ENCODE measurements at regions not wholly inside any gene's neighbourhood (a gene's known extent, or its start where the extent isn't known, plus 50 kb on each side); places are given as distances from the start of the nearest gene placed in this dataset.
"Not testable (repeated sequence)": the region's sequence is repeated elsewhere in the genome, so short reads cannot be mapped to it uniquely, and the experiment has no call there.

- DNase-seq (ENCODE audit: insufficient read length) (no peak), FAIRE-seq (no peak)
- TF ChIP-seq POLR2AphosphoS5 (IDR thresholded peaks at IDR 0.05; ENCODE audit: low read depth, low read length), result no peak
- no peak for TF ChIP-seq TAF1 (IDR thresholded peaks at IDR 0.05; ENCODE audit: borderline replicate concordance, low read depth, low read length)
Observed at GRCh38 chr15:81779181-81779580, 266.6 kb downstream of the MEX3B start.

GRCh38 chr15:81777546-81777945 lies 268.3 kb downstream of the MEX3B start:
- no peak for TF ChIP-seq POLR2A (IDR thresholded peaks at IDR 0.05; ENCODE audit: low read depth, low read length)
- no peak for TF ChIP-seq POLR2AphosphoS5 (IDR thresholded peaks at IDR 0.05; ENCODE audit: low read depth, low read length)
- TF ChIP-seq TAF1 (IDR thresholded peaks at IDR 0.05; ENCODE audit: borderline replicate concordance, low read depth, low read length), result no peak
- no peak for FAIRE-seq
- no peak for DNase-seq (ENCODE audit: insufficient read length)

GRCh38 chr15:81776976-81777375 lies 268.8 kb downstream of the MEX3B start:
- FAIRE-seq, result no peak
- TF ChIP-seq TAF1 (IDR thresholded peaks at IDR 0.05; ENCODE audit: borderline replicate concordance, low read depth, low read length), result no peak
- TF ChIP-seq POLR2A (IDR thresholded peaks at IDR 0.05; ENCODE audit: low read depth, low read length), result no peak
- TF ChIP-seq POLR2AphosphoS5 (IDR thresholded peaks at IDR 0.05; ENCODE audit: low read depth, low read length), result no peak
- no peak for DNase-seq (ENCODE audit: insufficient read length)

DNA sequence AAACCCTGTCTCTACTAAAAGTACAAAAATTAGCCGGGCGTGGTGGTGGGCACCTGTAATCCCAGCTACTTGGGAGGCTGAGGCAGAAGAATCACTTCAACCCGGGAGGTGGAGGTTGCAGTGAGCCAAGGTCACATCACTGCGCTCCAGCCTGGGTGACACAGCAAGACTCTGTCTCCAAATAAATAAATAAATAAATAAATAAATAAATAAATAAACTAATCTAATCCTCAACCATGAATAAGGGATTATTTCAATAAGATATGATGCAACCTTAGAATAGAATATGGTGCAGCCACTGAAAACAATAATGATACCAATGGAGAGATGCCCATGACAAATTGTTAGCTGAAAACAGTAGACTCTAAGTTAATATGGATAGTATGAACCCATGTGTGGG lies 270.0 kb downstream of the MEX3B start:
- not testable (repeated sequence) for FAIRE-seq; DNase-seq (ENCODE audit: insufficient read length)

DNA sequence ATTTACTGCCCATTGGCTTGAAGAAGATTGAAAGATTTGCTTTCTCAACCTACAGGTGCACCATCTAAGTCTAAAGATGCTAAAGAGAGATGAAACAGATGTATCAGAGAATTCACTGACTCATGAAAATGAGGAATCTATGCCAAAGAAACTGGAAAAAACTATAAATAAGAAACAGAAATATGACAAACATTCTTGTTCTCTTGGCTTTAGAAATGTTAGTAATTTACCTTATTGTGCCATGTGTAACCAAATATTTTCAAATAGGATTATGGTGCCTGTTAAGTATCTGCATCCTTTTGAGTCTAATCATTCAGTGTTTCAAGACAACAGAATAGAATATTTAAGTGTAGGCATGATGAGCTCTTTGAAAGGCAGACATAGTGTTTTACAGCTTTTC lies 271.5 kb downstream of the MEX3B start:
- DNase-seq (ENCODE audit: insufficient read length), result no peak
- no peak for FAIRE-seq
- TF ChIP-seq POLR2A (IDR thresholded peaks at IDR 0.05; ENCODE audit: low read depth, low read length) (no peak), POLR2AphosphoS5 (IDR thresholded peaks at IDR 0.05; ENCODE audit: low read depth, low read length) (no peak), TAF1 (IDR thresholded peaks at IDR 0.05; ENCODE audit: borderline replicate concordance, low read depth, low read length) (no peak)

GRCh38 chr15:81768773-81769172 lies 277.0 kb downstream of the MEX3B start:
- FAIRE-seq (no peak), DNase-seq (ENCODE audit: insufficient read length) (no peak)
- TF ChIP-seq TAF1 (IDR thresholded peaks at IDR 0.05; ENCODE audit: borderline replicate concordance, low read depth, low read length) (no peak), POLR2AphosphoS5 (IDR thresholded peaks at IDR 0.05; ENCODE audit: low read depth, low read length) (no peak), POLR2A (IDR thresholded peaks at IDR 0.05; ENCODE audit: low read depth, low read length) (no peak)

DNA sequence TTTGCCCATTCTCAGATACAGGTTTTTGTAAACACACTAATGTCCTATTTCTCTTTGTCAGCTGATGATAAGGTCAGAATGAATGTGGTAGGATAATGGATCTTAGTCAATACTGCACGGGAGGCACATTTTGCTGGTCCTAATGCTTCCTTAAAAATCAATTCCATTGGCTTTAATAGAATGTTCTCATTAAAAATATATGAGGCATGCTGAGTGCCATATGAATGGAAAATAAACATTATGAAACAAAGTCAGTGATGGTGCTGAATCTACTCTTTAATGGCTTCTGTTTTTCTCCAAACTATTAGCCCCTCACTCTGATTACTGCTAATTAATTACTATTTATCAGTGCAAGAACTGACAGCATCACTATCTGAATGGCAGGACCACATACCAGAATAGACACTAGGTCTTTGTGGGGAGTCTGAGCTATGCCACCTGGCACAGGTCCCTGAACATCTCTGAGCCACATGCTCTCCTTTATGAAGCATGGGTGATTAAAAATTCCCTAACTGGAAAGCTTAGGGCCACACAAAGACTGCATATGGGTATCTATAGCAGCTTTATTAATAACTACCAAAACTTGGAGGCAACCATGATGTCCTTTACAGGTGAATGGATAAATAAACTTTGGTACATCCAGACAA lies 278.9 kb downstream of the MEX3B start:
- no peak for TF ChIP-seq POLR2A (IDR thresholded peaks at IDR 0.05; ENCODE audit: low read depth, low read length)
- no peak for TF ChIP-seq TAF1 (IDR thresholded peaks at IDR 0.05; ENCODE audit: borderline replicate concordance, low read depth, low read length)
- no peak for TF ChIP-seq POLR2AphosphoS5 (IDR thresholded peaks at IDR 0.05; ENCODE audit: low read depth, low read length)
- no peak for FAIRE-seq

GRCh38 chr15:81765816-81766215 lies 280.0 kb downstream of the MEX3B start:
- TF ChIP-seq TAF1 (IDR thresholded peaks at IDR 0.05; ENCODE audit: borderline replicate concordance, low read depth, low read length) (no peak), POLR2A (IDR thresholded peaks at IDR 0.05; ENCODE audit: low read depth, low read length) (no peak), POLR2AphosphoS5 (IDR thresholded peaks at IDR 0.05; ENCODE audit: low read depth, low read length) (no peak)
- DNase-seq (ENCODE audit: insufficient read length) (no peak), FAIRE-seq (no peak)

More for the DNA sequence above, 278.9 kb downstream of the MEX3B start:
- no peak for DNase-seq (ENCODE audit: insufficient read length)

DNA sequence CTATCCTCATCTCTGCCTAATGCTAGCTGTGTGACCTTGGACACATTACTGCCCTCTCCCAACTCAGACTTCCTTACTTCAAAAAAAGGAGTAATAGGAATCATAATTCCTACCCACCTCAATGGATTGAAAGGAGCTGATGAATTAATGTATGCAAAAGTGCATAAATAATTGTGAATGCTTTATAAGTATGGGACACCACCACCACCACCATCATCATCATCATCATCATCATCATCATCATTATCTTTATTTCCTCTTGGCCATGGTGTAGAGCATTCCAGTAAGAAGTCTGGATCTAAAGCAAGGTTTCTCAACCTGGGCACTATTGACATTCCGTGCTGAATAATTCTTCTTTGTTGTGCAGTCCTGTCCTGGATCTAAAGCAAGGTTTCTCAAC lies 282.5 kb downstream of the MEX3B start:
- DNase-seq (ENCODE audit: insufficient read length), result no peak
- no peak for TF ChIP-seq TAF1 (IDR thresholded peaks at IDR 0.05; ENCODE audit: borderline replicate concordance, low read depth, low read length)
- no peak for TF ChIP-seq POLR2AphosphoS5 (IDR thresholded peaks at IDR 0.05; ENCODE audit: low read depth, low read length)
- TF ChIP-seq POLR2A (IDR thresholded peaks at IDR 0.05; ENCODE audit: low read depth, low read length), result no peak
- FAIRE-seq, result no peak

- TF ChIP-seq POLR2AphosphoS5 (IDR thresholded peaks at IDR 0.05; ENCODE audit: low read depth, low read length), result no peak
- TF ChIP-seq TAF1 (IDR thresholded peaks at IDR 0.05; ENCODE audit: borderline replicate concordance, low read depth, low read length), result no peak
- TF ChIP-seq POLR2A (IDR thresholded peaks at IDR 0.05; ENCODE audit: low read depth, low read length), result no peak
- DNase-seq (ENCODE audit: insufficient read length), result no peak
- FAIRE-seq, result no peak
Observed at GRCh38 chr15:81760686-81761085, 285.1 kb downstream of the MEX3B start.

DNA sequence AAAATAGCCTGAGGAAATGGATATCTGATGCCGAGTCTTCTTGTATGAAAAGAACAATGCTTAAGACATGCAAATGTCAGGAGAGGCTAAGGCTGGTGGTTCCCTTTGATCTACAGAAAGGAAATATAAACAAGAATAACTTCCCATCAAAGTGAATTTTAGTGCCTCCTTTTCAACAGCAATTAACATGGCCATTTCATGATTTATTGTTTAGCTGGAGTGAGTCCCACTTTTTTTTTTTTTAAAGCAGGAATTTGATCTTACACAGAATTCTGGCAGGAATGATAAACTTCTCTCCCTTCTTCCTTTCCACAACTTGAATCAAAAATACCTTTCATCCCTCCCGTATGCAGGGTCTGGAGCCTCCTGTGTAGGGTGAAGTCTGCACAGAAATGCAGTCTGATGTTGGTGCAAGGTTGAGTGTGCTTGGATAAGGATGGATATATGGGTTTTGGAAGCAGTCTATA lies 287.0 kb downstream of the MEX3B start:
- TF ChIP-seq POLR2AphosphoS5 (IDR thresholded peaks at IDR 0.05; ENCODE audit: low read depth, low read length), result no peak
- no peak for TF ChIP-seq TAF1 (IDR thresholded peaks at IDR 0.05; ENCODE audit: borderline replicate concordance, low read depth, low read length)
- no peak for DNase-seq (ENCODE audit: insufficient read length)
- FAIRE-seq, result no peak

- FAIRE-seq, result no peak
- TF ChIP-seq TAF1 (IDR thresholded peaks at IDR 0.05; ENCODE audit: borderline replicate concordance, low read depth, low read length), result no peak
- no peak for TF ChIP-seq POLR2AphosphoS5 (IDR thresholded peaks at IDR 0.05; ENCODE audit: low read depth, low read length)
- TF ChIP-seq POLR2A (IDR thresholded peaks at IDR 0.05; ENCODE audit: low read depth, low read length), result no peak
- DNase-seq (ENCODE audit: insufficient read length), result no peak
Observed at GRCh38 chr15:81755626-81756025, 290.2 kb downstream of the MEX3B start.

DNA sequence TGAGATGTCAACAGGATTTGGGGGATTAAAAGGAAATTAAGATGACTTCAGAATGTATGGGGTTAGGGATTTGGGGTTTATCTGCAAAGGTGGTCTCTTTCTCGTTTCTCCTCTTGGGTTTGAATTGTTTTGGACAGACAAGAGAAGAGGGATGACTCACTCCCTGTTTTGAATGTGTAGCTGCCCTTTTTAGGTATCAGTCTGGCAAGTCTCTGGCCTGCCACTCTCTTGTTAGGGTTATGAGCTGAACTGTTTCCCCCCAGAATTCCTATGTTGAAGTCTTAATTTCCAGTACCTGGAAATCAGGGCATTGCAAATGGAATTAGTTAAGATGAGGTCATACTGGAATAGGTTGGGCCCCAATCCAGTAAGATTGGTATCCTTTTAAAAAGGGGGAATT lies 291.7 kb downstream of the MEX3B start:
- FAIRE-seq, result no peak
- no peak for DNase-seq (ENCODE audit: insufficient read length)
- TF ChIP-seq POLR2A (IDR thresholded peaks at IDR 0.05; ENCODE audit: low read depth, low read length) (no peak), TAF1 (IDR thresholded peaks at IDR 0.05; ENCODE audit: borderline replicate concordance, low read depth, low read length) (no peak), POLR2AphosphoS5 (IDR thresholded peaks at IDR 0.05; ENCODE audit: low read depth, low read length) (no peak)
